G401 (cell line): ENCODE measurements at regions not wholly inside any gene's neighbourhood (a gene's known extent, or its start where the extent isn't known, plus 50 kb on each side); places are given as distances from the start of the nearest gene placed in this dataset.

ENCODE experiments used
- DNase-seq: peaks from one replicate; pipeline ENCODE4 v3.0.0-alpha.2; 2015; ENCODE audit warnings: low spot score
- in situ Hi-C: cut with HindIII; loops from 2 replicates; pipeline ENCODE4 v1.10.0; 2016; ENCODE audit warnings: low sequenced_read_pairs, mixed read lengths

DNA sequence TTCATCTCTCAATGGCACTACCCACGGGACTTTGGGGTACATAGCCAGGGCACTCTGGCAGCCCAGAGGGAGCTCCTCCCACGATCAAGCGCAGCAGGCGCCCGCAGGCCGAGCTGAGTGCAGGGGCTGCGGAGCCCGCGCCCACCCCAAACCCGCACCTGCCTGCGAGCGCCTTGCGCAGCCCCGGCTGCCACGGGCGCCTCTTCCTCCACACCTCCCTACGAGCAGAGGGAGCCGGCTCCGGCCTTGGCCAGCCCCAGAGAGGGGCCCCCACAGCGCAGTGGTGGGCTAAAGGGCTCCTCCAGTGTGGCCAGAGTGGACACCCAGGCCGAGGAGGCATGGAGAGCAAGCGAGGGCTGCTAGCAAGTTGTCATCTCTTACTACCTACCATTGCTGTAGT lies 165.2 kb downstream of the UBE2E3 start:
- in situ Hi-C loops = no loop called here
- no peak for DNase-seq

DNA sequence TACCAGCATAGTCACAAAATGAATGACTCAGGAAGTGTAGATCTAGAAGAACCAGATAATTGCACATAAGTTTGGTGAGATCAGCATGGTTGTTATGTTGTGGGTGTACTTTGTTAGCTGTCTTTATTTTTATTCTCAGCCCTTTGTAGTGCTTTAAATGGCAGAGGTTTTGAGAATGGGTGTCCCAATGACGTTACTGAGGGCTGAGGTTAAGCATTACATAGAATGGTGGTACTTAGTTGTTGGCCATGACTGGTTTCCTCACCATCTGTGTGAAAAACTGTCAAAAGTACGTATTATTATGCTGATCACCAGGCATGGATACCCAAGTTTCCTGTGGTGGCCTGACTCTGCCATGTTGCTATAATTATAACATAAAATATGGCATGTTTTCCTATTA lies 165.8 kb downstream of the UBE2E3 start:
- in situ Hi-C loops = no loop called here
- no peak for DNase-seq

DNA sequence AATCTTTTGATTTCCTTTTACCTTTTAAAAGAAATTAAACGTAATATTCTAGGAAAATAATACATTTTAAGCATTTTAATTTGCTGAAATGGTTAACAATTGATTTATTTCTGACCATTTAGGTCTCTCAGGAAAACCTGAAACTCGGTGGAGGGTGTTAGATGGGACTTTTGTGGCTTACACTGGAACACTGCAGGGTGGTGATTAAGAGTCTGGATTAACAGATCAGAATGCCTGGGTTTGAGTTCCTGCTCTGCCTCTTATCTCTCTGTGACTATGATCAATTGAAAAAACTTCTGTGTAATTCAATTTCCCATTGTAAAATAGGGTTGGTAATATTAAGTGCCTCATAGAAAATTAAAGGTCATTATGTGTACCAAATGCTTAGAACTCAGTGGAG lies 168.7 kb downstream of the UBE2E3 start:
- DNase-seq = no peak
- in situ Hi-C loops = no loop called here

DNA sequence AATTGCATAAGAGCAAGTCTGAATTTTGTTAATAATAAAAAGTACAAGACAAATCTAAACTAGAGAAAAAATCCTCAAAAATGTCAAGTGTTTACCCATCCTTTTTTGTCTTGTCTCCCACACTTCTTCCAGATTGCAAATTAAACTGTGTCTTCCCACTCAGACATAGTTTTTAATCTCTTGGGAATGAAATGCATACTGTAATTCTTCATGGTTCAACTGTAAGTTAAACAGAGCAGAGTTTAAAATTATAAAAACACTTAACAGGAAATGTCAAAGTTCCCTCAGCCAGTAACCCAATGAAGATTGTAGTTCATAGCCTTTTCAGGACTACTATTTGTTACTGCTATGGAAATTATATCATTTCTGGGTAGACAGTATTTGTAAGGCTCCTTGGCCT lies 171.8 kb downstream of the UBE2E3 start:
- in situ Hi-C loops = no loop called here
- DNase-seq = no peak

DNA sequence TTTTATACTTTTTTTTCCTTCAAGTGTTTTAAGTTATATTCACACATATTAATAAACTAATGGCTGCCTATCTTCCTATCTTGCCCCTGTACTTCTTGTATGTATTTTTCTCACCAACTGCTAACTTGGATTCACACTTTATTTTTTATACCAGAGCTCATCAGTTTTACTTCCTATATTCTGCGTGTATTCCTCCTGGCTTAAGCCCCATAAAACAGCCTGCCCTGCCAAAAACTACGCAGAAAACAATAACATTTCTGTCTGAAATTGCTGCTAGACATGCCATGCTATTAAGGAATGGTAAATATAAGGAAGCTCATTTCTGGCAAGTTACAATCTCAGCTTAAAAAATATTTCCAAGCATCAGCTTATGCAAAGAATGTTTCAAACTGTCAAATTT lies 172.3 kb downstream of the UBE2E3 start:
- in situ Hi-C loops = no loop called here
- no peak for DNase-seq

DNA sequence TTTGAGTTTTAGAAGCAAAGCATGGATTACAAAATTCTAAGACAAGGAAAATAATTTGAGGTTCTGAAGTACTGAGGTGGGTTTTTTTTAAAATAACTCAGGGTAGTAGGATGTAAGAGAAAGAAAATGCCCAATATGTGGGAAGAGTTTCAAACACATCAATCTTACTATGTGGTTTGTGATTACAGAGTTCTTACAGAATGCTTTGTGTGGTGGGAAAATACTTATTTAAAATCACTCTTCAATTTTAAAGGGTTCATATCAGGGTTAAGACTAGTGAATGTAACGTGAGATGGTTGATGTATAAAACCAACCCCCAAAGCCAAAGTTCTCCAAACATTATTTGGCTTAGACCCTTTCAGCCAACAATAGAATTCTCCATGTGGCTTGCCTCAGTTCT lies 173.5 kb downstream of the UBE2E3 start:
- in situ Hi-C loops = no loop called here
- no peak for DNase-seq

DNA sequence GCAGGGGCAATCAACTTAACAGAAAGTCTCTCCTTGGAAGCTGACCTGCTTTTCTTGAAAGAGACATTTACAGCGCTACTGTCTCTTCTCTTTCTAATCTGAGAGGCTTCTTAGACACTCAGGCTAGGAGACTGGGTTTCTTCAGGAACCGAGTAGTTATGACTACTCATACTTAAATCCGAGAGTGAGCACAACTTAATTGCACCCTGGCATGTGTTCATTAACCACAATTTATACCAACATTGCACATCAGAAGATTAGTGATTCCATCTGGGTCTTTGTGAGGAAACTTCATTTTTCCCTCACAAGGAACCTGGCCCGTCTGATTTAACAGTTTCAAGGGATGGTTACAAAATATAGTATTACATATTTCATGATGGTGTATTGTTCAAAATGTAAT lies 176.9 kb downstream of the UBE2E3 start:
- in situ Hi-C loops = no loop called here
- DNase-seq = no peak

DNA sequence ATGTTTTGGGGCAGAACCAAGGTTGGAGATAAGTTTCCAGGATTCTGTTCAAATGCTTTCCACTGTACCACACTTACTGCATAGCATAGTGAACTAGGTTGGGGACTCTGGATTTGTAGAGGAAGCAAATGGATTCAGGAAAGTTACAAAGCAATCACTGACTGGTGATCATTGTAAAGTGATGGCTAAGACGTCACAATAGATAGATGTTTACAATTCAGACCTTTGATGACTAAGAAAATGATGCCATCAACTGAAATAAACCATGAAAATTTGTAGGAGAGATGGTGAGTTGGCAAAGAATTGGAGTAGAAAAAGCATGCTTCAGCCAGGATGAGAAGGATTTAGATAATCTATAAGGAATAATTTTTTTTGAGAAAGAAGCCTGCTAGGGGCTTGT lies 178.0 kb downstream of the UBE2E3 start:
- in situ Hi-C loops = no loop called here
- DNase-seq = no peak

DNA sequence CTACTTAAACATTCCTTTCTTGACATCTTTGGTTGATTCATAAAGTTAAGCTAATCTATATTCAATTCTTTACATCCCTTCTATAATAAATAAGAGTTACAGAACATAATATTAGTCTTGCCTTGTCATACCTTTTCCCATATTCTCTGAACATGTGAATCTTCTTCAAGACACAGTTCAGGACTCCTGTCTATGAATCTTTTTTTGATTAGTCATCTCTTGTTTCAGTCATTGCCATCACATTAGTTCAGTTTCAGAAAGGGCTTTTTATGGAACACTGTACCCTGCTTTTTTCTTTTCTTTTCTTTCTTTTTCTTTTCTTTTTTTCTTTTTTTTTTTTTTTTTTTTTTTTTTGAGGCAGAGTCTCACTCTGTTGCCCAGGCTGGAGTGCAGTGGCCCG lies 181.2 kb downstream of the UBE2E3 start:
- no peak for DNase-seq
- in situ Hi-C loops = no loop called here

DNA sequence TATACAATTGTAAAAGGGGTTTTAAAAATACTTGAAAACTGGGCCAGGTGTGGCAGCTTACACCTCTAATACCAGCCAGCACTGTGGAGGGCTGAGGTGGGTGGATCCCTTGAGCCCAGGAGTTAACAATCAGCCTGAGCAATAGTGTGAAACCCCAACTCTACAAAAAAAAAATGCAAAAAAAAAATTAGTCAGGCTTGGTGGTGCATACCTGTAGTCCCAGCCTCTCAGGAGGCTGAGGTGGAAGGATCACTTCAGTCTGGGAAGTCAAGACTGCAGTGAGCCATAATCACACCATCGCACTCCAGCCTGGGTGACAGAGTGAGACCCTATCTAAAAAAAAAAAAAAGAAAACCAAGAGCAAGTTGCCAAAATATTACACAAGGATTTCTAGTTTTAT lies 182.7 kb downstream of the UBE2E3 start:
- in situ Hi-C loops = no loop called here
- no peak for DNase-seq

DNA sequence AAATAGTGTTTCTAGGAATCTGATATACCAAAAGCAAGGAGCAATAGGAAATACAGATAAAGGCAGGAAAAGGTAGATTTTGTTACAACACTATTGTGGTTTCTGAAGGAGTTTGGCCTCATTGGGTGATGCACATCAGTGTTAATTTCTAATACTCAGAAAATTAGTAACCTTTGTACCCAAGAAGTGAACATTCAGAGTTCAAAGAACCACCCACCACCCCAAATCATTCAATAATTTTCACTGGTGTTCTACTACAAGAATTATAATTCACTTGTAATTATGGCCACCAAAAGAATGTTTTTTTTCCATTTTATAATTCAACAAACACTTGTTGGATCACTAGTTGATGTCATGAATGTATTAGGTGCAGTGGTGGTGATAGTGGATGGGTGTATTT lies 183.3 kb downstream of the UBE2E3 start:
- in situ Hi-C loops = no loop called here
- DNase-seq = no peak

DNA sequence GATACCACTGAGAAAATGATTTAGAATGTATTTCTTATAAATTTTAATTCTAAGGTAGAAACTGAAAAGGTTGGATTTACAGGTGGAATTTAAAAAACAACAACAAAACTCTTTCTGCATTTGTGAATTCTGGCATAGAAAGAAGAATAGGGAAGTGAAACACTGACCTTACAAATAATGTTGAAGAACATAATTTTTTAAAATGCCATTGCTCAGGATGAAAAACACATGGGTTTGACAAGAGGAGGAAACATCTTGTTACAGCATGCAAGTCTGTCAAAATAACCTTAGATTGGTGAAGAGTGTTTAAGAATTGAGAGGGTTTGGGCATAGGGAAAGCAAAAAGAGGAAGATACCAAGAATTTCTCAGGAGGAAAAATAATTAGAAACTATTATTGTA lies 184.3 kb downstream of the UBE2E3 start:
- no peak for DNase-seq
- in situ Hi-C loops = no loop called here

DNA sequence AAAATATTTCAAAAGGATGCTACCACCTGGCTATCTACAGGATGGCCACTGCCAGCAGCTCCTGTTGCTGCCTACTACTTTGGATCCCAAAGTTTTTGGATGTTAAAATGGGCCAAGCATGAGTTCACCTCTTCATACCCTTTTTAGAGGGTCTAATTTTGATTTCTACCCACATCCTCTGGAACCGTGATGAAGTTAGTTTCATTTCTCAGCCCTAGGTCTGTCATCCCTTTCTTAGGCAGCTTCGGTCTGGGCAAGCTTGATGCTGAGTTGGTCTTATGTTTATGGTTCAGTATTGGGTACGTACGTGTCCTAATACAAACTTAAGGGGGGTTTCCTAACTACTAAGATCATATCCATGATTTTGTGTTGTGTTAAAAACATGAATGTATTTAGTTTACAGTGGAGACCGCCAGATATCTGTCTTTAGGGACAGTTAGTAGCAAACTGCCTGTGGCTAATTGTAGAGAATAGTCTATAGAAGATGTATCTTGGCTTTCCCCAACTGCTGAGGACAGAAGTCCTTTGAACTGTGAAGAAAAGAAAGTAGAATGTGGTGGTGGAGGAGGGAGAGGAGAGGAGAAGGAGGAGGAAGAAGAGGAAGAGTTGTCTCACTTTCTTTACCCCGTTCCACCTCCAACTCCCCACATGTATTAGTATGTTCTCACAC lies 184.9 kb downstream of the UBE2E3 start:
- in situ Hi-C loops = no loop called here

DNA sequence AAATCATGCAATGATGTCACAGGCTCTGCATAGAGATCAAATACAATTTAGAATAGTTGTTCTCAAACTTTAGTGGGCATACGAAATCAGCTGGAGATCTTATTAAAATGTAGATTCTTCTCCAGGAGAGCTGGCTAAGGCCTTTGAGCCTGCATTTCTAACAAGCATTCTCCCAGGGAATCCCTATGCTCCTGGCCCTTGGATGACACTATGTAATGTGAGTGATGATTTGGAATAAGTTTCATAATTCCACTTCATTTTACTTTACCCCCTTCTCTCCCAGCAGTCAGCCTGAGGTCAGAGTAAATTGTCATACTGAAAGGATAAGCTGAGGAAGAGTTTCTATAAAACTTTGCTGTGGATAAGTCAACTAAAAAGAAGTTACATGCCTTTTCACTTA lies 189.1 kb downstream of the UBE2E3 start:
- DNase-seq = no peak
- in situ Hi-C loops = no loop called here

More for the DNA sequence above, 184.9 kb downstream of the UBE2E3 start:
- no peak for DNase-seq

DNA sequence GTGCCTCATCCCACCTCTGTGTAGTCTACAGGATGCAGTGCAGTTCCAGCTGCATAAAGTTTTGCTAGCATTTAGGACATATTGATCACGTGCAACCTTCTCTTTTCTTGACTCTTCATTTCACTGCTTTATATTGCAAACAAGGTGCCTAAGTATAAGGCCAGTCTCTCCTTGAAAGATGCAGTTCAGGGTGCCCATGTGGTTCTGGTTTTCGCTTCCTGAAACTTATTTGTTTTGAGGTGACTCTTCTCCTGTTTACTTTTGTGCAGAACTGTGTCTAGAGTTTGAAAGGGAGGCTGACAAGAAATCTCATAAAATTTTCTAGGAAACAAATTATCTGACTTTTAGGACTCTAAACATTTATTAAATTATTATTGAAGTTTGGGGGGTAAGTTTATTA lies 189.9 kb downstream of the UBE2E3 start:
- in situ Hi-C loops = no loop called here
- no peak for DNase-seq

DNA sequence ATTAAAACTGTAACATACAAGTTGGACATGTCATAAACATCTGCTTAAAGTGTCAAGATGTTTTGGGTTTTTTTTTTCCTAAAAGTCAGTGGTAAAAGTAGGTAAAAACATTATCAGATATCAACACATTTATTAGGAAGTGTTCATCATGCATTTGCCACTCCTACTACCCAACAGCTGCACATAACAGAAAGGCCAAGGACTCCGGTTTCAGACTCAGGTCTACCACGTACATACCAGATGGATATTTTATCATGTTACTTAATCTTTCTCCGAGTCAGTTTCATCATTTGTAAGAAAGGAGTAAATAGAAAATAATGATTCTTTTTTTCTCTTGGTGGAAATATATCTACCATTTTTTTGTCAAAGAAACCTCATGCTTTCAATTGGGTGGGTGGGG lies 192.3 kb downstream of the UBE2E3 start:
- DNase-seq = no peak
- in situ Hi-C loops = no loop called here

DNA sequence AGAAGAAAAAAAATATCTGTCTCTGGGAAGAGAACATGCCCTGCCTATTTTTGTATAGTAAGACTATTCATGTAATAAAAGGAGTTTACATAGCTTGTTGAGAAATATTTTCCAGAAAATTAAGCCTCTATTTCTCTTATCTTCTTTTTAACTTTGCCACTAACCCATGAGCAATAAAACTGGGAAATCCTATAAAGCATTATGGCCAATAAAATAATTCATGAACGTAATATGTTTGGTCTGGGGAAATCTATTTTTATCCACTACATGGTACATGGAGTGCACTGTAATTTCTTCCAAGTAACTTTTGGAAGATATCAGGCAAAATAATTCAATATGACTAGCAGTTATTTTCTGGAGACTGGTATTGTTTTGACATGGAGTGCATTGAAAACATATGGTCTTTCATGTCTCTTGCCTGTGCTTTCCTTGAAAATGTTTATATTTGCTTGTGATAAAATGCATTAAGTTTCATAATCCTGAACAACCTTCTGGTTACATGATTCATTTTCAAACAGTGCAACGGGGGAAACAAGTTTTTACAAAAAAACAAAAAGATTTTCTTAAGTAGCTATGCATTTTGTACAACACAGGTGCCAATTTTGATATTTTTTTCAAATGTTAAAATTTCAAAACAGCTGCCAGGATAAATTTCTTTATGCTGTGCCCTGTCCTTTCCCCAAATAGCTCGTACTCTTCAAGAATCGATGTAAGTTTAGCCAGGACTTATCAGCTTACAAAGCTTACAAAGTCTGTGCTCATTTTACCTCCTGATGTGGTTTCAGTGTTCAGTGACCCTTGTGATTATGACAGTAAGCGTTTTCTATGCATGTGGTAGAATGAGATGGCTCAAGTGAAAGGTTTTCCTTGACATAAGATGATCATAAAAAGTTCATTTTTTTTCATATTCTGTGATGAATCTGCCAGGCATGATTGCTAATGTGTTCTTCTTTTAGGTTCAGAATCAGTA lies 194.5 kb downstream of the UBE2E3 start:
- in situ Hi-C loops = no loop called here
- DNase-seq = no peak

DNA sequence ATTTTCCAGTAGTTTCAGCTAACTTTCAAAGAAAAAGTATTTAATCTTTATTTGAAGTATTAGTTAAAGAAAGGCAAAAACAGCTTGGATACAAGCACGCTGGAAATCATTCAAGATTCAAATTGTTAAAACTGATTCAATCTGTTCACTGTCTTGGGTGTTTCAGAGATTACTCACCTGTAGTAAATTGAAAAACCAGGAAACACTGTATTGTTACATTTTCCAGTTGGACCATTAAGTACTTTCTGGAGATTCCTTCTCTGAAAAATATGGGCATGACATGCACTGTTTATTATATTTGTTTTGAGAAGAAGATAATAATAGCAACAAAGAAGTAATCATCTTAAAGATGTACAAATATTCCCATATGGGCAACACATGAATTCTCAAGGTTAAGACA lies 196.1 kb downstream of the UBE2E3 start:
- no peak for DNase-seq
- in situ Hi-C loops = no loop called here

DNA sequence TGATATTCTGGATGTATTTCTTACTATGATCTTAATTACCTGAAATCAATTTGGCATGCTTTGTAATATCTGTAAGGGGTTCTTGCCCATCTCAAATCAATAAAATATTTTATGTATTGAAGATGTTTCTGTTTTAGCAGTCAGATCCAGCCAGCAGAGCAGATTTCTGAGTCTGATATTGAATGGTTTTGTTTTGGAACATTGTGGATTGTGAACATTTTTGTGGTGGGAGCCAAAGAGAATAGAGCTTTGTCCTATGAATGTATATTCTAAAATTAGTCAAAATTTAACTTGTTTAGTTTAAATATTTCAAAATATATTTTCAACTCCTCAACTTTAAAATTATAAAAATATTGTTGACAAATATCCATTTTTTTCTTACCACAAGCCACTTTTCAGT lies 197.0 kb downstream of the UBE2E3 start:
- DNase-seq = no peak
- in situ Hi-C loops = no loop called here

DNA sequence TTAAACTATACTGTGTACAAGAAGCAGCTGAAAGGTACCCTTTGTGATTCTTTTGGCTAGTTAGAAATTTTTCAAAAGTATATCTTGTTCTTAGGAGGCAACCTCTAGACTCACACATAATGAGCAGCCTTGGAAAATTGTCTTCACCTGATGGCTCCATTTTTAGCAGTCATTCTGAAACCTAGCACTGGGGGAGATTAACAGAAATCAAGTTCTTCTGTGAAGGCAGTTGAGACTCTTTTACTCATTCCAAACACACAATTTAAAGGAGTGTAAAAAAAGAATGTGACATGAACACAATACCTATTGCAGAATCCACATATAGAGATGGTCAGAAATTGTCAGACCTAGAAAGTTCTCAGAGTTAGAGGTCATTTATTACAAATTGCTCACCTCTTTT lies 197.7 kb downstream of the UBE2E3 start:
- DNase-seq = no peak
- in situ Hi-C loops = no loop called here
